ENCODE measurements at regions not wholly inside any gene's neighbourhood (a gene's known extent, or its start where the extent isn't known, plus 50 kb on each side); places are given as distances from the start of the nearest gene placed in this dataset.

- no peak for DNase-seq (ENCODE audit: low read depth)
Observed at GRCh38 chr1:29471487-29472313, 235.4 kb downstream of the PTPRU start.

DNA sequence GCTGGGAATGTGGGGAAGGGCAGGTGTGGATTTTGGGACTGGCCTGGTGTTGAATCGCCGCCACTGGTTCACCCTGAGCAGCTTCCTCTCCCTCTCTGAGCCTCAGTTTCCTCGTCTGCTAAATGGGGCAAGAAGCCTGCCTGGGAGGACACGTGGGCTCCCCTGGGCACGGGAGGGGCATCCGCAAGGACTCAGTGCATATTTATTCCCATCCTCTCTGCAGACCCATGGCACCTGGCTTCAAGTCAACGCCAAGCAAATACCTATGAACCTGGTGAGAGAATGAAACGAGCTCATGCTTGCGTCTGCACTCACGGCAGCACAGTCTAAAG lies 234.4 kb downstream of the PTPRU start:
- no peak for DNase-seq (ENCODE audit: low read depth)

DNA sequence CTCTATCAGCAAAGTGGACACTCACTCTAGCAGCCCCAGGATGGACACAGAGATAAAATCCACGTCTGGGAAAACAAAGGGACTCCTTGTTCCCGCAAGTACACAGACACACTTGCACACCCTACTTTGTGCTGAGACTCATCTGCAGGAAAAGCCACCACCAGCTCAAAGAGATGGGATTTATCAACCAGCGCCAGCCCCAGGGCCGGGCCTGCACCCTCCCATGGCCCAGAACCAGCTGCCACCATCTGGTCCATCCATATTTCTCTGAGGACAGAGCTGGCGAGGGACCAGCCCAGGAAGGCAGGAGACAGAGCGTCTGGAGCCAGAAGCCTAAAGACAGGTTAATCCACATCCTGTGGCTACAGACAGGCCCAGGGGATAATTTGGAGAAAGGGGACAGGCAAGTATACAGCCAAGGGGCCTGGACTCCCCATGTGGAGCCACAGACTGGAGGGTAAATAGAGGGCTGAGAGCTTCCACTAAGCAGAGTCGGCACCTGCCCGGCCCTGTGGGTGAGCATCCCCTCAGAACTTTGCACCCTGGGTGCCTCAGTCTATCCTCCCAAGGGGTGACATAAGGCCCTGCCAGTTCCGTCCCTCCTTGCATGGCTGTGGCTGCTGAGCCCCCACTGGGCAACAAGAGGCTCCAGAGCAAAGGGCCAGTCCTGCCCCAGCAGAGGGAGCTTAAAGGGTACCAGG lies 233.9 kb downstream of the PTPRU start:
- no peak for DNase-seq (ENCODE audit: low read depth)

GRCh38 chr1:29469457-29469856 lies 233.1 kb downstream of the PTPRU start:
- DNase-seq (ENCODE audit: low read depth), result peak; percentile 62

- no peak for DNase-seq (ENCODE audit: low read depth)
Observed at GRCh38 chr1:29467989-29468900, 231.9 kb downstream of the PTPRU start.

DNA sequence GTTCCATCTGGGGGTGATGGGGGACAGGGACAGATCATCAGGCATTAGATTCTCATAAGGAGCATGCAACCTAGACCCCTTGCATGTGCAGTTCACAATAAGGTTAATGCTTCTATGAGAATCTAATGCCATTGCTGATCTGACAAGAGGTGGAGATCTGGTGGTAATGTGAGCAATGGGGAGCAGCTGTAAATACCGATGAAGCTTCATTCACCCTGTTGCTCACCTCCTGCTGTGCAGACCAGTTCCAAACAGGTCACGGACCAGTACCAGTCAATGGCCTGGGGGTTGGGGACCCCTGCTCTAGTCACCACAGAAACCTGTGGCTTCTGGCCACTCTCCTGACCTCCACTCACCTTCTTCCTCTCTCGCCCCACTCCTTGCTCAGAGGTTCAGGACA lies 229.9 kb downstream of the PTPRU start:
- no peak for DNase-seq (ENCODE audit: low read depth)

DNA sequence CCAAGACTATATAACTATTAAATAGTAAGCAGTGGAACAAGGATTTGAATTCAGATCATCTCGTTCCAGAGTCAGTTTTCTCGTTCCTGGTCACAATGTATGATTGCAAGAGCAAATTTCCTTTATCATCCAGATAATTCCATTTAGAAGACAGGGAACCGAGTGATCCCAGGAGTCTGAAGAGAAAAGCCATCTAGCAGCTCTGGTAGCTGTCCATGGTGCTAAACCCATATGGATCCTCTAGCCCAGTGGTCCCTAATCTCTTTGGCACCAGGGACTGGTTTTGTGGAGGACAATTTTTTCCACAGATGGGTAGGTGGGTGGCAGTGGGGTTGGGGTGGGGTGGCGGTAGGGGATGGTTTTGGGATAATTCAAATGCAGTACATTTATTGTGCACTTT lies 229.4 kb downstream of the PTPRU start:
- DNase-seq (ENCODE audit: low read depth), result peak; percentile 47

DNA sequence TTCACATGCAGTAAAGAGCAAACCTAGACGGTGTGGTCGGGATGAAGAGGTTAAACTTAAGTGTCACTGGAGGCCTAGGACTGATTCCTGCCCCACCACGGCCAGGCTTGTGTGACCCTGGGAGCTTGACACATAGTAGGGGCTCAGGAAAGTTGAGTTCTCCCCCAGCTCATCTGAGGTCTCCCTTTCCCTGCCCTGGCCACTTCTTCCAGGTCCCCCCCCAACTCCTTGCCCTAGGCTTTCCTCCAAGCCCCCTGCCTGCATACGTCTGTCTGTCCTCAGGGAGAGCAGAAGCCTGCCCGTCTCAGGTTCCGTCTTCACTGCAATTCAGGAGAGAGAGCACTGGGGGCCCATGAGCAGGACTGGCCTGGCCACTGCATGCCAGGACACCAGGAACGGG lies 225.8 kb downstream of the PTPRU start:
- no peak for DNase-seq (ENCODE audit: low read depth)

DNA sequence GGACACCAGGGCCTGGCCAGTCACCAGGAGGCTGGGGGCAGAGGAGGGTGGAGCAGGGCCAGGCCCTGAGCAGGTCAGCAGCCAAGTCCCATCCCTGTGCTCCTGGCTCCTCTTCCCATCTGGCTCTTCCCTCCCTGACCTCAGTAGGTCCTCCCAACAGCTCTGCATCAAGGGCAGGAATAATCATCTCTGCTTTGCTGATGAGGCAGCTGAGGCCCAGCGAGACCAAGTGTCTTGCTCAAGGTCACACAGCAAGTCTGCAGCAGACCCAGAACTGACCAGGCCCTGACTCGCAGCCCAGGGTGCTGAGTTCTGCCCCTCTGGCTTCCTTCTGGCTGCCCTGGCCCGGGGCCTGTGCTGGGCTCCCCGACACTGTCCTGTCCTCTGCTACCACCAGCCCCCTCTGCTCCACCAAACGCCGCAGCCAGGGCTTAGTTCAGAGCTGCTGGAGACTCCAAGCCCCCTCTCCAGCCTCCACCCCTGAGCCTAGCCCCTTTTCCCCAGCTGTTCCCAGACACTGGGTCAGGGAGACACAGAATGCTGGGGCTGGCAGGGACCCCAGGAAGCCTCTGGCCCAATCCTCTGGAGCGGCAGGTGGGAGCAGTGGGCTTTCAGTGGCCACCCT lies 224.9 kb downstream of the PTPRU start:
- DNase-seq (ENCODE audit: low read depth), result no peak

DNA sequence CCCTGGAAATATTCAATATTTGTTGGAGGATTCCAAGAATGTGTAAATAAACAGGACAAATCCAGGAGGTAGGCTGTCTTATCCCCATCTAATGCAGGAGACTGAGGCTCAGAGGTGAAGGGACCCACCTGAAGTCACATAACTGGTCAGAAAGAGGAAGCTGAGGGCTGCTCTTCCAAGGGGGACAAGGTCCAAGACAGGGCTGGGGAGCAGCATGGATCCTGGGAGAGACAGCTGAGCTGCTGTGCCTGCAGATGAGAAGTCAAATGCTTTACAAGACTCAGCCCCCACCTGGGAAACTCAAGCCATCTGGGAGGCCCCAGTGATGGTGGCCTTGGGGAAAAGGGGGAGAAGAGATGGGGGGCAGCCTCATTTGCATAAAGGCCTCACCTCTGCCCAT lies 224.4 kb downstream of the PTPRU start:
- no peak for DNase-seq (ENCODE audit: low read depth)

DNA sequence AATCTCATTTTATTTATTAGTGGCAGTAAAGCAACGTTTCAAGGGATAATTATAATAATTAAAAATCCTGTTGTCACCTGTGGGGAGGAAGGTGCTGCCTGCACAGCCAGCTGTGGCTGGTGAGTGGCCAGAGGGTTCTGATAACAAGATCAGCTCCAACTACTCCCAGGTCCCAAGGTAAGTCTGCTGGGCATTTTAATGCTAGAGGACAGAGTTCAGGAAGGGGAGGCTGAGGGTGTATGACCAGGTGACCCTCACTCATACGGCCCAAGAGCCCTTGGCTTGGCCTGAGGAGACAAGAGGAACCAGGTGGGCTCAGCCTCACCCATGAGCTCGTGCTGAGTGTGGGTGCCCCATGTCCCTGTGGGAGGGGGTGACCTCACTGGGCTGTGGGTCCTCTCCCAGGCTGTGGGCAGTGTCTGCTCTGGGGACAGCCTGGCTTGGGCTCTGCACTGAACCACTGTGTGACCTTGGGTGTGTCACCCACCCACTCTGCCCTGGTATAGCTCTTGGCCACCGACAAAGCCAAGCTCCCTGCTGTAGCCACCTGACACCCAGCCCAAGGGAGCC lies 223.8 kb downstream of the PTPRU start:
- no peak for DNase-seq (ENCODE audit: low read depth)

GRCh38 chr1:29459620-29459945 lies 223.3 kb downstream of the PTPRU start:
- no peak for DNase-seq (ENCODE audit: low read depth)

DNA sequence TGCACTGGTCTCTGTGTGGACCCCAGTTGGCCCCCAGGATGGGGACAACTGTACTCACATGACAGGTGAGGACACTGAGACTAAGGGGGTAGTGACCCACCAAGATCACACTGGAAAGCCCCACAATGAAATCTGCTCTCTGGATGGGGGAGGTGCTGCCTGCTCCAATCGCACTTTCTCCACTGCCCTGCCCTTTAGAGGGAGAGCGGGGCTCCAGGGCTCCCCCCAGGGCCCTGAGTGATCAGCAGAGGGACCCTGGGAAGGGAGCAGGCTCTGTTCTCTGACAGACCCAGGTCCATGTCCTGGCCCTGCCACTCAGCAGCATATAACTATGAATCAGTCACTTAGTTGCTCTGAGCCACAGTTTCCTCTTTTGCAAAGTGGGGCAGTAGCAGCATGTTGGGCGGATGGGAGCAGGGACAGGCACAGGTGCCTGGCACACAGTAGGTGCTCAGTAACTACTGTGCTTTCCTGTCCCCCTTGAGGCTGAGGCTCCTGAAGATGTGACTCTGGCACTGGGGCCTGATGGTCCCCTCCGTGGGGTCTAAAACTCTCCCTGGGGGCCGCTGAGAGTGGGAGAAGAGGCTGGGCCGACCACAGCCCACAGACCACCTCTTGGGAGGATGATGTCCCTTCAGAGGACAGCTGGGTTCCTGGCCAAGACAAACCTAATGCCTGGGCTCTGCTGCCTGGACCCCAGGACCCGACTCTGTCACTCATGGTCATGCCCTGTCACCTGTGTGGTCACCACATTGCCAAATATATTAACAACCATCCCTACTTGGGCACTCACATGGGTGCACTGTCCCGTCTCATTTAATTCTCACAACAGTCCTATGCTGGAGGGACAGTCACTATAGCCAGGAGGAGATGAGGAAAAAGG lies 222.7 kb downstream of the PTPRU start:
- no peak for DNase-seq (ENCODE audit: low read depth)

- no peak for DNase-seq (ENCODE audit: low read depth)
Observed at GRCh38 chr1:29457496-29458368, 221.4 kb downstream of the PTPRU start.

- DNase-seq (ENCODE audit: low read depth), result no peak
Observed at GRCh38 chr1:29456685-29457435, 220.5 kb downstream of the PTPRU start.

GRCh38 chr1:29455781-29456180 lies 219.5 kb downstream of the PTPRU start:
- DNase-seq (ENCODE audit: low read depth), result no peak

GRCh38 chr1:29454616-29455380 lies 218.5 kb downstream of the PTPRU start:
- DNase-seq (ENCODE audit: low read depth), result no peak
